GM12878 (cell line): ENCODE measurements at regions not wholly inside any gene's neighbourhood (a gene's known extent, or its start where the extent isn't known, plus 50 kb on each side); places are given as distances from the start of the nearest gene placed in this dataset.

Experiments
- ATAC-seq: fragments of 200-7000 bp; cut with Tn5 transposase; 3 replicates; pipeline ENCODE4 v1.9.1; 2020; ENCODE audit warnings: mild to moderate bottlenecking, moderate library complexity
- BruUV-seq: library from RNA; stranded (reverse); fragments of 400-500 nt; replicated peaks from 2 replicates; lab custom pipeline; 2021; lab: Mats Ljungman, UMichigan
- CTCF ChIA-PET: fragments of 300-600 bp; sonication (Branson Sonifier 250); formaldehyde crosslinking; extraction: SDS; loops from one replicate; lab custom pipeline; 2021; ENCODE audit warnings: inconsistent platforms; lab: Yijun Ruan, JAX
- POLR2A ChIA-PET: fragments of 350-600 bp; formaldehyde crosslinking; extraction: SDS; loops from one replicate; lab custom pipeline; 2021; ENCODE audit warnings: inconsistent platforms; lab: Charles Lee
- RAD21 ChIA-PET: fragments of 300-600 bp; sonication (Branson Sonifier 250); formaldehyde crosslinking; loops from one replicate; lab custom pipeline; 2023; ENCODE audit warnings: antibody characterized with exemption; ENCODE audit not compliant: unreplicated experiment; lab: Charles Lee
- SMC1A ChIA-PET: fragments of 300-600 bp; sonication (Branson Sonifier 250); formaldehyde crosslinking; loops from one replicate; lab custom pipeline; 2023; ENCODE audit not compliant: unreplicated experiment, uncharacterized antibody; lab: Charles Lee
- DNase-seq: peaks from one replicate; pipeline ENCODE4 v3.0.0-alpha.2; 2011; ENCODE audit warnings: low read depth, low spot score
- FAIRE-seq: peaks from 3 replicates; lab custom pipeline; 2011; peaks lifted over from hg19 to GRCh38; lab: Jason Lieb, UNC
- H2AFZ ChIP-seq: 2 replicates; pipeline ENCODE4 v1.6.0; 2011; ENCODE audit warnings: low read depth, low read length, control low read depth; ENCODE audit not compliant: control insufficient read depth
- H3K27ac ChIP-seq: 2 replicates; pipeline ENCODE4 v1.5.1; 2011; ENCODE audit warnings: control low read depth; ENCODE audit not compliant: control insufficient read depth, insufficient read depth
- H3K27me3 ChIP-seq, 2 experiments: replicated peaks in 1 of 2; 2 replicates each; pipeline versions ENCODE4 v1.6.0 to v1.6.1; 2011; ENCODE audit warnings: low read length in 1 of 2; ENCODE audit not compliant: control insufficient read depth in 2 of 2, insufficient read depth in 2 of 2
- H3K36me3 ChIP-seq, 2 experiments: 2 replicates each; pipeline ENCODE4 v1.5.1; 2011; ENCODE audit warnings: low read length in 1 of 2; ENCODE audit not compliant: control insufficient read depth in 2 of 2, insufficient read depth in 2 of 2
- H3K4me1 ChIP-seq: 2 replicates; pipeline ENCODE4 v1.6.1; 2011; ENCODE audit warnings: mild to moderate bottlenecking, low read length, moderate library complexity, mixed read lengths; ENCODE audit not compliant: control insufficient read depth, insufficient read depth
- H3K4me2 ChIP-seq: 2 replicates; pipeline ENCODE4 v1.6.0; 2011; ENCODE audit warnings: control low read depth; ENCODE audit not compliant: control insufficient read depth, insufficient read depth
- H3K4me3 ChIP-seq: fragments of 200-600 bp; sonication (generic); 2 replicates; pipeline ENCODE4 v1.5.1; 2016
- H3K79me2 ChIP-seq: 2 replicates; pipeline ENCODE4 v1.6.0; 2011; ENCODE audit warnings: low read length; ENCODE audit not compliant: control insufficient read depth, insufficient read depth
- H3K9ac ChIP-seq: 2 replicates; pipeline ENCODE4 v1.8.0; 2011; ENCODE audit warnings: low read length, control low read depth, mixed read lengths; ENCODE audit not compliant: control insufficient read depth, insufficient read depth
- H3K9me3 ChIP-seq: replicated peaks from 3 replicates; pipeline ENCODE4 v1.5.1; 2011; ENCODE audit warnings: mild to moderate bottlenecking, low read length; ENCODE audit not compliant: control insufficient read depth, insufficient read depth
- H4K20me1 ChIP-seq: 2 replicates; pipeline ENCODE4 v1.6.0; 2011; ENCODE audit not compliant: control insufficient read depth, insufficient read depth
- CREM ChIP-seq: IDR thresholded peaks from 2 replicates; pipeline ENCODE4 v1.6.1; 2014; ENCODE audit warnings: antibody characterized with exemption, low read depth
- NR2F1 ChIP-seq: fragments of 450-650 bp; conservative IDR thresholded peaks from 2 replicates; pipeline ENCODE4 v1.6.1; 2017; ENCODE audit warnings: mild to moderate bottlenecking
- PAX5 ChIP-seq: IDR thresholded peaks from 2 replicates; pipeline ENCODE4 v1.6.1; 2011; ENCODE audit warnings: low read depth, low read length, borderline replicate concordance
- RFX5 ChIP-seq: IDR thresholded peaks from 2 replicates; pipeline ENCODE4 v1.6.1; 2011; ENCODE audit warnings: low read depth, low read length, improper control_type of control experiment
- ZNF687 ChIP-seq: fragments of 450-650 bp; IDR thresholded peaks from 2 replicates; pipeline ENCODE4 v1.6.1; 2017; ENCODE audit warnings: mild to moderate bottlenecking, moderate library complexity
- WGBS: methylation state at CpG from one replicate; pipeline ENCODE4 v1.1.6; 2016; ENCODE audit warnings: low lambda C conversion rate; ENCODE audit not compliant: insufficient replicate concordance, insufficient coverage; ENCODE audit errors: missing lambda C conversion rate; 5-methylcytosine and 5-hydroxymethylcytosine counted together
- in situ Hi-C: fragments of 300-500 bp; cut with MboI; formaldehyde crosslinking; loops from 9 replicates; pipeline ENCODE4 v1.14.3; 2018; ENCODE audit warnings: mixed read lengths
- intact Hi-C: fragments of 100-400 bp; cut with micrococcal nuclease; formaldehyde crosslinking; loops from one replicate; pipeline ENCODE4 v1.14.2; 2022; ENCODE audit not compliant: unreplicated experiment

DNA sequence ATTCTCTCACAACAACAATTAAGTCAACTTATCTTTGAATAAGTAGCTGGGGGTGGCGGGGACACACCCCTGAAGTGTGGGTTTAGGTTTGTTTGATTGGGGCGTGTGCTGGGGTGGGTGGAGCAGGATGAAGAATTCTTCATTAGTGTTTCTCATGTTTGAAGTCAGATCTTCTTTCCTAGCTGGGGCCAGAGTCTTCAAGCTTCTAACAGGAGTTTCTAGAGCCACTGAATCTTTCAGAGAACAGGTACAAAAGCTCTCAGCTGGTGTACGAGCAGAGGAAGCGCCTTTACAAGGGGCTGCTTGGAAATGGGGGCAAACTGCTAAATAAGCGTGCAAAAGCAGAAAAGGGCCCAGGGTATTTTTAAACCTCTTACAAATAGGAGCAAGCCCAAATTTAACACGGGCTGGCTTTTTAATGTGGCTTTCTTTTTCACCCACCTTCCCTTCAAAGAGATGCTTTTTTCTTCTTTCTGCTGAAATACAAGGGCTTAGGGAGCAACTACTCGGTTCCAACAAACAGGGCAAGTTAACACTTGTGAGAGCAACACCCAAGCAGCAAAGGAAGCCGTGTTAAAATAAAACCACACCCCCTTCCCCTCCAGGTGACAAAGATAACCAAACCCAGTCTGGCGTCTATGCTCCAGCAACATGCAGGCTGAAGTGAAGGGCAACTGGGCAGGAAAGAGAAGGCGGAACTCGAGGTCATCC is 86.9 kb upstream of the RASGRP1 start (continued):
- no peak for TF ChIP-seq PAX5
- 0 out of 2 replicates have a peak, but pooled peaks have one; percentile 3 for TF ChIP-seq CREM

GRCh38 chr15:38652183-38652794 is 87.7 kb upstream of the RASGRP1 start:
- no peak for DNase-seq
- no peak for FAIRE-seq
- ChIA-PET RAD21 (interaction anchor here (0.9 to 22.0 kb wide), 12 partner anchors 18 to 212 kb away, joined by 3 to 737 read pairs (median 6); partner anchors contain the start of gene RASGRP1), SMC1A (interaction anchor here (1.0 to 47.0 kb wide), 14 partner anchors 9 to 145 kb away, joined by 3 to 1803 read pairs (median 7); partner anchors contain the start of gene RASGRP1), POLR2A (interaction anchor here (0.5 to 20.1 kb wide), 14 partner anchors 9 to 100 kb away, joined by 3 to 367 read pairs (median 9); partner anchors contain the start of gene RASGRP1), CTCF (interaction anchor here (1.0 to 9.8 kb wide), 13 partner anchors 9 to 212 kb away, joined by 3 to 188 read pairs (median 18); partner anchors contain the start of gene RASGRP1)
- H3K4me1 ChIP-seq = peaks cover 23% of the 10 kb centered on the region
- no peak overlapping the region for H3K27ac ChIP-seq
- ATAC-seq = peak; percentile 23; the same call in 2 of the 3 replicates
- no peak overlapping the region for H3K9ac ChIP-seq
- H3K27me3 ChIP-seq = no peaks in the 10 kb centered on the region
- no peaks in the 10 kb centered on the region; the same call in 1 of the 3 replicates for H3K9me3 ChIP-seq
- BruUV-seq = no TSS peak
- H3K36me3 ChIP-seq = no peaks in the 10 kb centered on the region
- intact Hi-C loops = no loop called here
- H4K20me1 ChIP-seq = no peaks in the 10 kb centered on the region
- in situ Hi-C loops = no loop called here
- TF ChIP-seq NR2F1 (peak; percentile 40; the same call in 1 of the 2 replicates), RFX5 (no peak), ZNF687 (peak; percentile 10; the same call in 1 of the 2 replicates)
- peak overlapping the region; percentile 20; the same call in 1 of the 2 replicates for H3K4me2 ChIP-seq
- no peak overlapping the region for H3K4me3 ChIP-seq
- no peaks in the 10 kb centered on the region for H3K79me2 ChIP-seq
- peak overlapping the region; percentile 55; the same call in 1 of the 2 replicates for H2AFZ ChIP-seq
- 39% methylated on average over 5 of the region's 5 CpGs for WGBS
